SK-N-SH (cell line): ENCODE measurements at regions not wholly inside any gene's neighbourhood (a gene's known extent, or its start where the extent isn't known, plus 50 kb on each side); places are given as distances from the start of the nearest gene placed in this dataset.

Experiments
- CTCF ChIA-PET: fragments of 300-600, 350-600 bp; formaldehyde crosslinking; extraction: SDS; loops from one replicate; lab custom pipeline; 2021; lab: Yijun Ruan, JAX
- POLR2A ChIA-PET: fragments of 350-600 bp; sonication (Branson Sonifier 250); formaldehyde crosslinking; extraction: SDS; loops from one replicate; lab custom pipeline; 2020; ENCODE audit warnings: antibody characterized with exemption, inconsistent platforms; lab: Yijun Ruan, JAX
- DNase-seq: peaks from one replicate; pipeline ENCODE4 v3.0.0; 2012
- H2AFZ ChIP-seq: fragments of 200-600 bp; sonication (generic); 2 replicates; pipeline ENCODE4 v1.8.1; 2016; ENCODE audit warnings: antibody characterized with exemption, mild to moderate bottlenecking, low read depth
- H3F3A ChIP-seq: fragments of 200-600 bp; sonication (generic); replicated peaks from 2 replicates; pipeline ENCODE3; 2016; ENCODE audit warnings: antibody characterized with exemption, mild to moderate bottlenecking; ENCODE audit not compliant: insufficient read depth
- H3K27ac ChIP-seq, 2 experiments: fragments of 200-500 bp in 1 of 2; fragments of 200-600 bp in 1 of 2; sonication (Bioruptor generic) in 1 of 2; sonication (generic), shearing (Covaris generic) in 1 of 2; 2 replicates each; pipeline versions ENCODE4 v1.5.1 to v1.6.1; 2014 to 2016; ENCODE audit warnings: low read depth in 2 of 2, inconsistent platforms in 1 of 2, low read length in 1 of 2, mild to moderate bottlenecking in 1 of 2, mixed read lengths in 1 of 2
- H3K27me3 ChIP-seq: fragments of 200-600 bp; sonication (generic), shearing (Covaris generic); 2 replicates; pipeline ENCODE4 v1.6.1; 2016; ENCODE audit warnings: mixed run types; ENCODE audit not compliant: insufficient read depth
- H3K36me3 ChIP-seq, 2 experiments: fragments of 200-500 bp in 1 of 2; fragments of 200-600 bp in 1 of 2; sonication (Bioruptor generic) in 1 of 2; sonication (generic) in 1 of 2; replicated peaks in 1 of 2; 2 replicates each; pipeline versions ENCODE3 to v1.5.1; 2014 to 2016; ENCODE audit warnings: low read length in 1 of 2, mild to moderate bottlenecking in 1 of 2; ENCODE audit not compliant: insufficient read depth in 2 of 2, control insufficient read depth in 1 of 2
- H3K4me1 ChIP-seq, 2 experiments: fragments of 200-500 bp in 1 of 2; fragments of 200-600 bp in 1 of 2; sonication (Bioruptor generic) in 1 of 2; sonication (generic), shearing (Covaris generic) in 1 of 2; 2 replicates each; pipeline versions ENCODE4 v1.5.1 to v1.6.1; 2014 to 2016; ENCODE audit warnings: low read depth in 1 of 2, low read length in 1 of 2, mixed run types in 1 of 2; ENCODE audit not compliant: insufficient read depth in 2 of 2, control insufficient read depth in 1 of 2
- H3K4me2 ChIP-seq: fragments of 200-600 bp; sonication (generic), shearing (Covaris generic); 2 replicates; pipeline ENCODE4 v1.6.1; 2017; ENCODE audit warnings: mixed run types
- H3K4me3 ChIP-seq, 2 experiments: fragments of 200-500 bp in 1 of 2; fragments of 200-600 bp in 1 of 2; sonication (Bioruptor generic) in 1 of 2; sonication (generic), shearing (Covaris generic) in 1 of 2; 2 replicates each; pipeline versions ENCODE4 v1.5.1 to v1.8.1; 2014 to 2016; ENCODE audit warnings: low read depth in 2 of 2, inconsistent platforms in 1 of 2, low read length in 1 of 2, mild to moderate bottlenecking in 1 of 2, mixed read lengths in 1 of 2, moderate library complexity in 1 of 2
- H3K79me2 ChIP-seq: fragments of 200-600 bp; sonication (generic); 2 replicates; pipeline ENCODE4 v1.8.1; 2017; ENCODE audit warnings: mild to moderate bottlenecking; ENCODE audit not compliant: insufficient read depth
- H3K9ac ChIP-seq: fragments of 200-600 bp; sonication (generic); 2 replicates; pipeline ENCODE4 v1.6.1; 2017; ENCODE audit warnings: mixed run types
- H3K9me2 ChIP-seq: fragments of 200-600 bp; sonication (generic); 2 replicates; pipeline ENCODE4 v1.6.1; 2017; ENCODE audit warnings: mixed run types
- H3K9me3 ChIP-seq: fragments of 200-600 bp; sonication (generic); 2 replicates; pipeline ENCODE4 v1.6.1; 2017; ENCODE audit warnings: mixed run types, mild to moderate bottlenecking, moderate library complexity
- H4K20me1 ChIP-seq: fragments of 200-600 bp; sonication (generic); 2 replicates; pipeline ENCODE4 v1.6.1; 2017; ENCODE audit warnings: mild to moderate bottlenecking, mixed run types; ENCODE audit not compliant: insufficient read depth
- EZH2phosphoT487 ChIP-seq: fragments of 200-600 bp; sonication (generic); IDR thresholded peaks from 2 replicates; pipeline ENCODE4 v1.6.1; 2017; ENCODE audit warnings: low read depth, mixed run types, mild to moderate bottlenecking, antibody characterized with exemption, moderate library complexity, borderline replicate concordance
- FOXM1 ChIP-seq: IDR thresholded peaks from 2 replicates; pipeline ENCODE4 v1.4.0; 2012; ENCODE audit warnings: low read depth, mild to moderate bottlenecking
- GATA2 ChIP-seq: sonication (generic); formaldehyde crosslinking; IDR thresholded peaks from 2 replicates; pipeline ENCODE4 v1.5.0; 2020; ENCODE audit warnings: mild to moderate bottlenecking, missing genetic modification reagents
- JUND ChIP-seq: IDR thresholded peaks from 2 replicates; pipeline ENCODE4 v1.4.0; 2012
- MEF2A ChIP-seq: IDR thresholded peaks from 2 replicates; pipeline ENCODE4 v1.4.0; 2012; ENCODE audit warnings: low read depth, borderline replicate concordance
- POLR2AphosphoS5 ChIP-seq: IDR thresholded peaks from 2 replicates; pipeline ENCODE4 v1.6.1; 2012; ENCODE audit warnings: low read depth, low read length
- RXRA ChIP-seq: IDR thresholded peaks from 2 replicates; pipeline ENCODE4 v1.4.0; 2012; ENCODE audit warnings: low read depth, mild to moderate bottlenecking, borderline replicate concordance
- WGBS: methylation state at CpG from one replicate; pipeline ENCODE4 v1.1.6; 2017; ENCODE audit warnings: low lambda C conversion rate; 5-methylcytosine and 5-hydroxymethylcytosine counted together
- TF ChIP-seq, protein P1 (sequence below): IDR thresholded peaks from 2 replicates; pipeline ENCODE4; 2012
- TF ChIP-seq, protein P2 (sequence below): fragments of 200-600 bp; sonication (generic); IDR thresholded peaks from 2 replicates; pipeline ENCODE4 v1.6.1; 2017; ENCODE audit warnings: antibody characterized with exemption, mild to moderate bottlenecking, moderate library complexity
- TF ChIP-seq, protein P3 (sequence below): IDR thresholded peaks from 2 replicates; pipeline ENCODE4 v1.4.0; 2012; ENCODE audit warnings: low read depth
- TF ChIP-seq, protein P4 (sequence below): IDR thresholded peaks from 2 replicates; pipeline ENCODE4 v1.4.0; 2012; ENCODE audit warnings: low read depth, borderline replicate concordance

DNA sequence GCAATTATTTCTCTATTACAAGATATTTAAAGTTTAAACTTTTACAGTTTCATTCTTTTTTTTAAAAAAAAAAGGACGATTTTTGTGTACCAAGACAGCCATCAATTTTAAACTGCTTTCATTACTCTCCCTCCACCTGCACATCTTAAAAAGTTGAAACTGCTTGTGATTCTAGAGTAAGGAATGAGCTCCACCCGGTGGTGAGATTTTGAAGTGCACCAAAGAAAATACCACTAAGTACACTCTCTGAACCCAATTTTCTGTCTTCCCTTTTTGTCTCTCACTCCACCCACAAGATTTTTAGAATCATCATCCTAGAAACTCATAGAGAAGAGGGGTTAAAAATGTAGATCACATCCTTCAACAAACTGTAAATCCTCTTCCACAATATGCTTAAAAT lies 91.3 kb upstream of the WDR44 start (continued):
- TF ChIP-seq, protein P1, sequence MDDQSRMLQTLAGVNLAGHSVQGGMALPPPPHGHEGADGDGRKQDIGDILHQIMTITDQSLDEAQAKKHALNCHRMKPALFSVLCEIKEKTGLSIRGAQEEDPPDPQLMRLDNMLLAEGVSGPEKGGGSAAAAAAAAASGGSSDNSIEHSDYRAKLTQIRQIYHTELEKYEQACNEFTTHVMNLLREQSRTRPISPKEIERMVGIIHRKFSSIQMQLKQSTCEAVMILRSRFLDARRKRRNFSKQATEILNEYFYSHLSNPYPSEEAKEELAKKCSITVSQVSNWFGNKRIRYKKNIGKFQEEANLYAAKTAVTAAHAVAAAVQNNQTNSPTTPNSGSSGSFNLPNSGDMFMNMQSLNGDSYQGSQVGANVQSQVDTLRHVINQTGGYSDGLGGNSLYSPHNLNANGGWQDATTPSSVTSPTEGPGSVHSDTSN, result no peak
- TF ChIP-seq GATA2 (CRISPR knock-in tag), result no peak
- no peak for TF ChIP-seq FOXM1
- TF ChIP-seq, protein P2, sequence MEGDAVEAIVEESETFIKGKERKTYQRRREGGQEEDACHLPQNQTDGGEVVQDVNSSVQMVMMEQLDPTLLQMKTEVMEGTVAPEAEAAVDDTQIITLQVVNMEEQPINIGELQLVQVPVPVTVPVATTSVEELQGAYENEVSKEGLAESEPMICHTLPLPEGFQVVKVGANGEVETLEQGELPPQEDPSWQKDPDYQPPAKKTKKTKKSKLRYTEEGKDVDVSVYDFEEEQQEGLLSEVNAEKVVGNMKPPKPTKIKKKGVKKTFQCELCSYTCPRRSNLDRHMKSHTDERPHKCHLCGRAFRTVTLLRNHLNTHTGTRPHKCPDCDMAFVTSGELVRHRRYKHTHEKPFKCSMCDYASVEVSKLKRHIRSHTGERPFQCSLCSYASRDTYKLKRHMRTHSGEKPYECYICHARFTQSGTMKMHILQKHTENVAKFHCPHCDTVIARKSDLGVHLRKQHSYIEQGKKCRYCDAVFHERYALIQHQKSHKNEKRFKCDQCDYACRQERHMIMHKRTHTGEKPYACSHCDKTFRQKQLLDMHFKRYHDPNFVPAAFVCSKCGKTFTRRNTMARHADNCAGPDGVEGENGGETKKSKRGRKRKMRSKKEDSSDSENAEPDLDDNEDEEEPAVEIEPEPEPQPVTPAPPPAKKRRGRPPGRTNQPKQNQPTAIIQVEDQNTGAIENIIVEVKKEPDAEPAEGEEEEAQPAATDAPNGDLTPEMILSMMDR, result peak; percentile 85

DNA sequence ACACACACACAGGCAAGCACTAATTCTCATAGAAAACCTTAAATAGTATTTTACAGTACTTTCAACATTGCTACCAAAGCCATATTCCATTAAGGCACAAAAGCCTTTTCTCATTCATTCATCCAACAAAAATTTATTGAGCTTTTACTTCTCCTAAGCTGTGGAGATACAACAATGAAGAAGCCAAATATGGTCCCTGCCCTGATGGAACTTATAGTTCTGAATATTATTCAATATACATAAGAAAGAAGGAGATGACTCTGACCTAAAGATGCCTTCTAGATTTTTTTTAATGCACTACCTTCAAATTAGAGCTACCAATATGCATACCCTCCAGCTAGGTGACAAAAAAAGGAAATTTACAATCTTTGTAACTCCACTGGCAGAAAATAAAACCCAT lies 90.0 kb upstream of the WDR44 start:
- no peak overlapping the region for H2AFZ ChIP-seq
- no peaks in the 10 kb centered on the region for H4K20me1 ChIP-seq
- no peaks in the 10 kb centered on the region for H3K27me3 ChIP-seq
- ChIA-PET CTCF (interaction anchor here (0.6 to 3.0 kb wide), 5 partner anchors 9 to 306 kb away, joined by 3 to 11 read pairs (median 6); no protein-coding TSS in a partner anchor), POLR2A (interaction anchor here (0.7 kb wide), 1 partner anchor 573 kb away, joined by 3 read pairs; no protein-coding TSS in a partner anchor)
- H3K4me1 ChIP-seq, result no peaks in the 10 kb centered on the region
- H3K79me2 ChIP-seq, result no peaks in the 10 kb centered on the region
- no peak for DNase-seq
- H3K9me3 ChIP-seq, result no peaks in the 10 kb centered on the region
- H3K4me2 ChIP-seq, result no peak overlapping the region
- no peak for TF ChIP-seq RXRA
- TF ChIP-seq JUND, result no peak
- TF ChIP-seq, protein P3, sequence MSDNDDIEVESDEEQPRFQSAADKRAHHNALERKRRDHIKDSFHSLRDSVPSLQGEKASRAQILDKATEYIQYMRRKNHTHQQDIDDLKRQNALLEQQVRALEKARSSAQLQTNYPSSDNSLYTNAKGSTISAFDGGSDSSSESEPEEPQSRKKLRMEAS, result no peak
- no peak for TF ChIP-seq POLR2AphosphoS5
- TF ChIP-seq, protein P4, sequence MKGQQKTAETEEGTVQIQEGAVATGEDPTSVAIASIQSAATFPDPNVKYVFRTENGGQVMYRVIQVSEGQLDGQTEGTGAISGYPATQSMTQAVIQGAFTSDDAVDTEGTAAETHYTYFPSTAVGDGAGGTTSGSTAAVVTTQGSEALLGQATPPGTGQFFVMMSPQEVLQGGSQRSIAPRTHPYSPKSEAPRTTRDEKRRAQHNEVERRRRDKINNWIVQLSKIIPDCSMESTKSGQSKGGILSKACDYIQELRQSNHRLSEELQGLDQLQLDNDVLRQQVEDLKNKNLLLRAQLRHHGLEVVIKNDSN, result no peak
- no peaks in the 10 kb centered on the region for H3K9me2 ChIP-seq
- H3K36me3 ChIP-seq, result no peaks in the 10 kb centered on the region
- no peak overlapping the region for H3K9ac ChIP-seq
- H3K27ac ChIP-seq, result no peak overlapping the region
- no peak overlapping the region for H3K4me3 ChIP-seq
- H3F3A ChIP-seq, result no peaks in the 10 kb centered on the region

DNA sequence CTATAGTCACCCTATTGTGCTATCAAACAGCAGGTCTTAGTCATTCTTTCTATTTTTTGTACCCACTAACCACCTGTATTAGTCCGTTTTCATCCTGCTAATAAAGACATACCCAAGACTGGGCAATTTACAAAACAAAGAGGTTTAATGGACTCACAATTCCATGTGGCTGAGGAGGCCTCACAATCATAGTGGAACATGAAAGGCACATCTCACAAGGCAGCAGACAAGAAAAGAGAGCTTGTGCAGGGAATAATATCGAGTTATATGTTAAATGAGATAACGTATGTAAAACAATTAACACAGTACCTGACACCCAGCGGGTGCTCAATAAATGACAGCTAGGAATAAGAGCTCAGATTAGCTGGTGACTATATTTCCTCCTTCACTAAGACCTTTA lies 88.1 kb upstream of the WDR44 start:
- no peaks in the 10 kb centered on the region for H3F3A ChIP-seq
- H3K9me3 ChIP-seq, result no peaks in the 10 kb centered on the region
- no peaks in the 10 kb centered on the region for H4K20me1 ChIP-seq
- H3K4me1 ChIP-seq, result no peaks in the 10 kb centered on the region
- CTCF ChIA-PET, result no interaction called here
- POLR2A ChIA-PET, result no interaction called here
- TF ChIP-seq EZH2phosphoT487, result no peak
- no peak for TF ChIP-seq MEF2A
- no peak overlapping the region for H3K4me2 ChIP-seq
- H3K27ac ChIP-seq, result no peak overlapping the region
- no peaks in the 10 kb centered on the region for H3K36me3 ChIP-seq
- H3K9me2 ChIP-seq, result no peaks in the 10 kb centered on the region
- H3K27me3 ChIP-seq, result no peaks in the 10 kb centered on the region
- no peak overlapping the region for H3K4me3 ChIP-seq
- H3K9ac ChIP-seq, result no peak overlapping the region
- H3K79me2 ChIP-seq, result no peaks in the 10 kb centered on the region
- DNase-seq, result no peak
- WGBS, result 36% methylated on average over 4 of the region's 4 CpGs
- no peak overlapping the region for H2AFZ ChIP-seq
